NCI-H82 treated with DMSO at 0.1 percent for 48 hours (cell line): ENCODE measurements at regions not wholly inside any gene's neighbourhood (a gene's known extent, or its start where the extent isn't known, plus 50 kb on each side); places are given as distances from the start of the nearest gene placed in this dataset.

Experiments used
- DNase-seq: peaks from one replicate; lab custom pipeline; 2025; ENCODE audit not compliant: unreplicated experiment; lab: John Stamatoyannopoulos, UW

DNA sequence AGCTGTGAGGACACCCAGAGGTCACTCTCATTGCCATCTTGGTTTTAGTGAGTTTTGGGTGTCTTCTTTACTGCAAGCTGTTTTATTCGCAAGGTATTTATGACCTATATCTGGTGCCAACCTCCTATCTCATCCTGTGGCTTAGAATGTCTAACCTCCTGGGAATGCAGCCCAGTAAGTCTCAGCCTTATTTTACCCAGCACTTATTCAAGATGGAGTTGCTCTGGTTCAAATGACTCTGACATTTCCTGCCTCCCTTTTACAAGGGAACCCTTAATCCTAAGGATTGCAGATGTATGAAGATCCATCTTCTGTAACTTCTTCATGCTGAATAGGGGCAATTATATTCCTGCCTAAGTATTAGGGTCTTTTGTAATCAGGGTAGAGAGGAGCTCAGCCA, 708.0 kb downstream of the TMEM182 start:
- no peak for DNase-seq

- DNase-seq: no peak
Observed at GRCh38 chr2:103484906-103485305, 723.1 kb downstream of the TMEM182 start.

DNA sequence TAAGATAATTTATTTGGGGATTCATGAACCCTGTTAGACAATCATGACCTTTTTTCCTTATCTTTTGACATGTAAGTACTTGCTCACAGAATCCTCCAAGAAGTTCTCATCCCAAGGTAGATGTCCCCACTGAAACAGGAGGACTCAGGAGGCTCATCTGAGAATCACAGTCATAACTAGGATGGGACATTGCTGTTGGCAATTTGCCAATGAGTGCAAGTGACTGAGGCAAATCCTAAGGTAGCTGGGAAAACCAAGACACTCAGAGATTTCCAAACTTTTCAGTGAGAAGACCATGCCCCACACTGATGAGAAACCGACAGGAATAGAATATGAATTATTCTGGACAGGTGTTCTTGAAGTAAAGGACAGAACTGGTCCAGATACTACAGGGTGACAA, 735.0 kb downstream of the TMEM182 start:
- DNase-seq: no peak

DNA sequence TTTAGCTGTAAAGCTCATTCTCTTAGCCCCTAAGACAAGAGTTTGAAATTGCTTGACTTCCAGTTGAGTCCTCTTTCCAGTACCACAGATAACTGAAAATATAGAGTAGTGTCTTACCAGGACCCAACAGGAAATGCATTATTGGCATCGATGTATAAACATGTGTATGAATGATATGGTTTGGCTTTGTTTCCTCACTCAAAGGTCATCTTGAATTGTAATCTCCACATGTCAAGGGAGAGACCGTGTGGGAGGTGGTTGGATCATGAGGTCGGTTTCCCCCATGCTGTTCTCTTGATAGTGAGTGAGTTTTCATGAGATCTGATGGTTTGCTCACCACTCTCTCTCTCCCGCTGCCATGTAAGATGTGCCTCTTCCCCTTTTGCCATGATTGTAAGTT, 745.0 kb downstream of the TMEM182 start:
- no peak for DNase-seq

DNA sequence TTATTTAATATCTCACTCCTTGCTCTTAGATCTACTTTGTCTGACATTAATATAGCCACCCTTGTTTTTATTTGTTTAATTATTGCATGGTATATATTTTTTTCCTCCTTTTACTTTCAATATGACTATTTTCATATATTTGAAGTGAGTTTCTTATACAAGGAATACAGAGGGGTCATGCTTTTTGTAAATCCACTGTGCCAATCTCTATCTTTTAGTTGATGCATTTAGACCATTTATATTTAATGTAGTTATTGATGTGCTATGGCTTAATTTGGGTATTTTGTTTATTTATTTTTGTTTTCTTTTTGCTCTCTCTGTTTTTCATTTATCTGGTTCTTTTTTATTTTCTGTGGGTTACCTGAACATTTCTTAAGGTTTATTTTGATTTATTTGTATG, 750.6 kb downstream of the TMEM182 start:
- DNase-seq: no peak

DNA sequence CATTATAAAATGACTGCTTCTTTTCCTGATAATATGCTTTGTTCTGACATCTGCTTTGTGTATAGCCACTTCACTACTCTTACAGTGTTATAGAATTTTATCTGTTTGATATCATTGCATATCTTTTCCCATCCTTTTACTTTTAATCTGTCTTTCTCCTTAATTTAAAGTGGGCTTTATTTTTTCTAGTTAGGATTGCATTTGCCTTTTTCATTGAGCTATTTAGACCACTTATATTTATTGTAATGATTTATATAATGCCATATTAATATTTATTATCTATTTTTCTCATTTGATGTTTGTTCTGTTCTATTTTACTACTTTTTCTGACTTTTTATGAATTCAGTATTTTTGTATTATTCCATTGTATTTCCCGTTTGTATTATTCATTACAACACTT, 758.7 kb downstream of the TMEM182 start:
- no peak for DNase-seq

DNA sequence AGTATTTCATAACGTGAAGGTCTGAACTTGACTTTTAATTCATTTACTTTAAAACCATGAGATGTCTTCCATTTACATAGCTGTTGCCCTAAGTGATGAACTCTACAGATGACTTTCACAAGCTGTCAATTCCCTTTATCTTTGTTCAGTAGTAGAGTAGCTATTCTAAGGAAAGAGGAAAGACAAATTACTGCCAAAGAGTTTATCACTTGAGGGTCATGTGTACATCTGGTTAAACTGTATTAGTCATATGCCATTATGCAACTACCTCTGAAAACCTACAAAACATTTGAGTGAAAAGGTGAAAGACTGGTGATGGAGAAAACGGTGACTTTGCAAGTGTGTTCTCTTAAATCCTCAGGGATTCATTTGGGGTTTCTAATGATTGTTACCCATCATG, 763.9 kb downstream of the TMEM182 start:
- DNase-seq: no peak

- DNase-seq: no peak
Observed at GRCh38 chr2:103526757-103527156, 764.9 kb downstream of the TMEM182 start.

GRCh38 chr2:103527278-103527677, 765.4 kb downstream of the TMEM182 start:
- no peak for DNase-seq

GRCh38 chr2:103529798-103530502, 768.1 kb downstream of the TMEM182 start:
- DNase-seq: no peak

- DNase-seq: no peak
Observed at GRCh38 chr2:103552775-103553174, 790.9 kb downstream of the TMEM182 start.

DNA sequence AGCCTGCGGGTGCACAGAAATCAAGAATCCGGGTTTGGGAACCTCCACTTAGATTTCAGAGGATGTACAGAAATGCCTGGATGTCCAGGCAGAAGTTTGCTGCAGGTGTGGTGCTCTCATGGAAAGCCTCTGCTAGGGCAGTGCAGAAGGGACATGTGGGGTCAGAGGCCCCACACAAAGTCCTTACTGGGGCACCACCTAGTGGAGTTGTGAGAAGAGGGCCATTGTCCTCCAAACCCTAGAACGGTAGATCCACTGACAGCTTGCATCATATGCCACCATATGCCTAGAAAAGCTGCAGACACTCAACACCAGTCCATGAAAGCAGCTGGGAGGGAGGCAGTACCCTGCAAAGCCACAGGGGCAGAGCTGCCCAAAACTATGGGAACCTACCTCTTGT, 833.0 kb downstream of the TMEM182 start:
- no peak for DNase-seq

- DNase-seq: peak; percentile 4
Observed at GRCh38 chr2:103605071-103605780, 843.4 kb downstream of the TMEM182 start.

GRCh38 chr2:103615611-103616105, 853.8 kb downstream of the TMEM182 start:
- DNase-seq: no peak

DNA sequence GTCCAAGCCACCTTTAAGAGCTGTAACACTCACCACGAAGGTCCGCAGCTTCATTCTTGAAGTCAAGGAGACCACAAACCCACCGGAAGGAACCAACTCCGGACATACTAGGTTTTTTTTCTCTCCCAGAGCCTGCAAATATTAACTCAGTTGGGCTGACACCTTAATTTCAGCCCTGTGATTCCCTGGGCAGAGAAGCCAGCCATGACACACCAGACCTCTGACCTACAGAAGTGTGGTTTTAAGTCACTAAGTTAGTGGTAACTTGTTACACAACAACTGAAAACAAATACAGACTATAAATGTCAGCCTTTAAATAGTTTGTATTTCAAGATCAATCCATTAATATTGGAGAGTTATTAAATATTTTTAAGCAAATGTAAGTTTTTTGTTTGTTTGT, 855.1 kb downstream of the TMEM182 start:
- DNase-seq: no peak

- DNase-seq: no peak
Observed at GRCh38 chr2:103618112-103618511, 856.3 kb downstream of the TMEM182 start.

GRCh38 chr2:103627301-103627700, 865.5 kb downstream of the TMEM182 start:
- DNase-seq: no peak

GRCh38 chr2:103638978-103639377, 877.1 kb downstream of the TMEM182 start:
- DNase-seq: no peak

DNA sequence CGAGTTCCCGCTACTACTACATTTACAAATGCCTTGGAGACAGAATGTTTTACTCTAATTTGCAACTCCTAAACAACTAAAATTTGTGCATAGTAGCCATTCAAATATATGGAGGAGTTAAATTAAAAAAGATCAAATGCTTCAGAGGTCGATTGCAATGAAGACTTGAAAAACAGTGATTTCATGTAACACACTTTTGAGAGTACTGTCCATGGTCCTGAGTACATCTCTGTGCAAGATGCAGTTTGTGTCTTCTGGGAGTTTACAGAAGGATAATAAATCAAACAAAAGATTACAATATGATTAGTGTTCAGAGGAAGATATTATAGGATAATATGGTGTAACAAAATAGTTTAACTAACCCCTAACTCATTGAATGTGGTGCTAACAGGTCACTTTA, 894.7 kb downstream of the TMEM182 start:
- DNase-seq: no peak

GRCh38 chr2:103660519-103660918, 898.7 kb downstream of the TMEM182 start:
- no peak for DNase-seq

DNA sequence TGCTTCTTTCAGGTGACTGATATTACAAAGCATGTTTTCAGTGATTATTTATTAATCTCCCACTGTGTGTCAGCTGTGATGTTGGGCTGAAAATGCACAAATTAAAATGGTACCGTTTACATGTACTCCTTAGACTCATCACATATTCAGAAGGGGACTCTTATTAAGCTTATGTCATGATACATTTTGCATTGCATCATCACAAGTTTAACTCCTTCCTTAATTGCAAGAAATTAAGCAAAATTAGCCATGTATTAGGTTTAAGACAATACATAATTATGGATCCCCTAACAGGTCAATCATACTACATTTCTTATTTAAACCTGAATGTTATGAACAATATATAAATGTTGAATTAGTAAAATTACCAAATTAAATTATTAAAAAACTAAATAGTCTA, 899.1 kb downstream of the TMEM182 start:
- DNase-seq: no peak

DNA sequence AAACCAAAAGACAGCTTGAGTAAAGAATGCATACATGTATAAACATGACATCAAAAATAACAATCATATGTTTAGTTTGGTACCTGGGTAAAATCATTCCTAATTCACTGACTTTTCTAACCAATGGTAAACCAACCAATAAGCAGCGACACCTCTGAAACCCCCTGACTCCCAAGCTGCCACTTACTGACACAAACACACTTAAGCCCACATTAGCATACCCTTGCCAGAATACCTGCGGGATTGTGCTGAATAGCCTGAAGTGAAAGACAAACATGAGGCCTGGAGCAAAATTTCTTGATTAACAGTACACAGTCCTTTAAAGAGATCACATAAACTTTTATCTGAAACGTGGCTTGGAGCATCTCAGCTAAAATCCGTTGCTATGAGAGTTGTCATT, 902.9 kb downstream of the TMEM182 start:
- no peak for DNase-seq
